Keratinocyte (primary cell): ENCODE measurements at regions not wholly inside any gene's neighbourhood (a gene's known extent, or its start where the extent isn't known, plus 50 kb on each side); places are given as distances from the start of the nearest gene placed in this dataset.

ENCODE experiments used
- EZH2 ChIP-seq: IDR thresholded peaks from one replicate; pipeline ENCODE4 v1.6.1; 2012; ENCODE audit warnings: inconsistent platforms, mild to moderate bottlenecking, low read length, moderate library complexity
- TF ChIP-seq, protein P1 (sequence below), 3 experiments: IDR thresholded peaks in 1 of 3; conservative IDR thresholded peaks in 1 of 3; optimal IDR thresholded peaks in 1 of 3; 2 replicates in 2 of 3; 3 replicates in 1 of 3; pipeline versions ENCODE3 to v1.5.1; 2011; ENCODE audit warnings: low read length in 3 of 3, mild to moderate bottlenecking in 3 of 3, moderate library complexity in 2 of 3, control low read depth in 1 of 3, inconsistent platforms in 1 of 3; ENCODE audit not compliant: insufficient read depth in 2 of 3; ENCODE audit errors: extremely low read depth in 1 of 3

DNA sequence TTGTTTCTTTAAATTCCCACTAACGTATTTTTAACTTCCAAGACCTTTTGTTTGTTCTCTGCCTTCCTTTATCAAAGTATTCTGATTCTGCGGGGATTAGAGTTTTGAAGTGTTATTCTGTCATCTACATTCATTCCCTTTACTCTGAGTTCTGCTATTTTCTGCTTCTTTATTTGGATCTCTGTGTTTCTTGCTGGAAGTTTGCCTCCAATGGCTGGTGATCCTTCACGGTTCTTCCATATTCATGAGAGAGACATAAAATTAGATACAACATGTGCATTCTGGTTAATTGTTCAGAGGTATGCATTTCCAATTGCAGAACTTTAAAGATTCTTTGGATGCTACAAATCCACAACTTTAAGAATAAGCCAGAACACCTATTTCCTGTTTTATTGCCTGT, 244.7 kb upstream of the ADARB2 start:
- TF ChIP-seq EZH2: no peak
- TF ChIP-seq, protein P1, sequence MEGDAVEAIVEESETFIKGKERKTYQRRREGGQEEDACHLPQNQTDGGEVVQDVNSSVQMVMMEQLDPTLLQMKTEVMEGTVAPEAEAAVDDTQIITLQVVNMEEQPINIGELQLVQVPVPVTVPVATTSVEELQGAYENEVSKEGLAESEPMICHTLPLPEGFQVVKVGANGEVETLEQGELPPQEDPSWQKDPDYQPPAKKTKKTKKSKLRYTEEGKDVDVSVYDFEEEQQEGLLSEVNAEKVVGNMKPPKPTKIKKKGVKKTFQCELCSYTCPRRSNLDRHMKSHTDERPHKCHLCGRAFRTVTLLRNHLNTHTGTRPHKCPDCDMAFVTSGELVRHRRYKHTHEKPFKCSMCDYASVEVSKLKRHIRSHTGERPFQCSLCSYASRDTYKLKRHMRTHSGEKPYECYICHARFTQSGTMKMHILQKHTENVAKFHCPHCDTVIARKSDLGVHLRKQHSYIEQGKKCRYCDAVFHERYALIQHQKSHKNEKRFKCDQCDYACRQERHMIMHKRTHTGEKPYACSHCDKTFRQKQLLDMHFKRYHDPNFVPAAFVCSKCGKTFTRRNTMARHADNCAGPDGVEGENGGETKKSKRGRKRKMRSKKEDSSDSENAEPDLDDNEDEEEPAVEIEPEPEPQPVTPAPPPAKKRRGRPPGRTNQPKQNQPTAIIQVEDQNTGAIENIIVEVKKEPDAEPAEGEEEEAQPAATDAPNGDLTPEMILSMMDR (optimal IDR thresholded peaks at IDR 0.05 in 1 of 3, IDR thresholded peaks at IDR 0.05 in 1 of 3, conservative IDR thresholded peaks at IDR 0.05 in 1 of 3; ENCODE audit: extremely low read depth in 1 of 3, insufficient read depth in 2 of 3, low read length in 3 of 3): no peak
